ENCODE measurements at regions not wholly inside any gene's neighbourhood (a gene's known extent, or its start where the extent isn't known, plus 50 kb on each side); places are given as distances from the start of the nearest gene placed in this dataset.

- DNase-seq, result no peak
- H3K4me3 ChIP-seq (ENCODE audit: low read length in 3 of 3), result no peak overlapping the region
Measured at GRCh38 chr5:68405026-68405684, 189.6 kb downstream of the PIK3R1 start.

GRCh38 chr5:68405784-68406743, 190.5 kb downstream of the PIK3R1 start:
- FAIRE-seq (no peak), DNase-seq (no peak)
- peak overlapping the region in 1 of 3 donors; percentile 36 for H3K9ac ChIP-seq (ENCODE audit: low read length in 3 of 3)
- H3K9me3 ChIP-seq (ENCODE audit: control insufficient read depth in 2 of 3, insufficient read depth in 1 of 3, low read length in 3 of 3), result no peaks in the 10 kb centered on the region
- TF ChIP-seq CTCF (IDR thresholded peaks at IDR 0.05; ENCODE audit: borderline replicate concordance, extremely low read depth, insufficient read depth), result no peak
- intact Hi-C loops (cut with DNase I), result no loop called here
- no peaks in the 10 kb centered on the region for H3K36me3 ChIP-seq (ENCODE audit: control insufficient read depth in 2 of 3, insufficient read depth in 3 of 3, low read length in 3 of 3)
- H3K27ac ChIP-seq (ENCODE audit: low read depth in 2 of 2, low read length in 2 of 2), result no peak overlapping the region
- peaks cover 0 to 6% (median 3%) of the 10 kb centered on the region in 3 donors for H3K4me1 ChIP-seq (ENCODE audit: control insufficient read depth in 2 of 3, insufficient read depth in 2 of 3, low read depth in 1 of 3, low read length in 3 of 3)
- no peak overlapping the region for H3K4me3 ChIP-seq (ENCODE audit: low read length in 3 of 3)
- H3K27me3 ChIP-seq (ENCODE audit: control insufficient read depth, insufficient read depth, low read length), result no peaks in the 10 kb centered on the region

More at GRCh38 chr5:68405026-68405684, 189.6 kb downstream of the PIK3R1 start:
- no peak overlapping the region for H3K27ac ChIP-seq (ENCODE audit: low read depth in 2 of 2, low read length in 2 of 2)
- peaks cover 0 to 6% (median 3%) of the 10 kb centered on the region in 3 donors for H3K4me1 ChIP-seq (ENCODE audit: control insufficient read depth in 2 of 3, insufficient read depth in 2 of 3, low read depth in 1 of 3, low read length in 3 of 3)
- H3K27me3 ChIP-seq (ENCODE audit: control insufficient read depth, insufficient read depth, low read length), result no peaks in the 10 kb centered on the region
- FAIRE-seq, result no peak
- H3K36me3 ChIP-seq (ENCODE audit: control insufficient read depth in 2 of 3, insufficient read depth in 3 of 3, low read length in 3 of 3), result no peaks in the 10 kb centered on the region
- intact Hi-C loops (cut with DNase I), result no loop called here
- no peak for TF ChIP-seq CTCF (IDR thresholded peaks at IDR 0.05; ENCODE audit: borderline replicate concordance, extremely low read depth, insufficient read depth)
- H3K9me3 ChIP-seq (ENCODE audit: control insufficient read depth in 2 of 3, insufficient read depth in 1 of 3, low read length in 3 of 3), result no peaks in the 10 kb centered on the region
- H3K9ac ChIP-seq (ENCODE audit: low read length in 3 of 3), result no peak overlapping the region

- H3K4me3 ChIP-seq (ENCODE audit: low read length in 3 of 3), result no peak overlapping the region
- no peaks in the 10 kb centered on the region for H3K9me3 ChIP-seq (ENCODE audit: control insufficient read depth in 2 of 3, insufficient read depth in 1 of 3, low read length in 3 of 3)
- peaks cover 0 to 6% (median 3%) of the 10 kb centered on the region in 3 donors for H3K4me1 ChIP-seq (ENCODE audit: control insufficient read depth in 2 of 3, insufficient read depth in 2 of 3, low read depth in 1 of 3, low read length in 3 of 3)
- H3K9ac ChIP-seq (ENCODE audit: low read length in 3 of 3), result peak overlapping the region in 1 of 3 donors; percentile 36
- TF ChIP-seq CTCF (IDR thresholded peaks at IDR 0.05; ENCODE audit: borderline replicate concordance, extremely low read depth, insufficient read depth), result no peak
- DNase-seq, result peak in 2 of 5 donors; percentile 8 to 77
- H3K27ac ChIP-seq (ENCODE audit: low read depth in 2 of 2, low read length in 2 of 2), result no peak overlapping the region
- intact Hi-C loops (cut with DNase I), result no loop called here
- H3K27me3 ChIP-seq (ENCODE audit: control insufficient read depth, insufficient read depth, low read length), result no peaks in the 10 kb centered on the region
- H3K36me3 ChIP-seq (ENCODE audit: control insufficient read depth in 2 of 3, insufficient read depth in 3 of 3, low read length in 3 of 3), result no peaks in the 10 kb centered on the region
- no peak for FAIRE-seq
Measured at GRCh38 chr5:68406767-68407241, 191.2 kb downstream of the PIK3R1 start.

Data from kidney (tissue), 13 donors.